Endothelial cell of umbilical vein (primary cell): ENCODE measurements at regions not wholly inside any gene's neighbourhood (a gene's known extent, or its start where the extent isn't known, plus 50 kb on each side); places are given as distances from the start of the nearest gene placed in this dataset.

Experiments used
- BruUV-seq: library from RNA; stranded (reverse); fragments of 400-500 nt; replicated peaks from 2 replicates; lab custom pipeline; 2021; lab: Mats Ljungman, UMichigan
- CTCF ChIA-PET: fragments of 300-600, 350-600 bp; sonication (Branson Sonifier 250); formaldehyde crosslinking; loops from one replicate; lab custom pipeline; 2021; ENCODE audit warnings: antibody characterized with exemption, inconsistent platforms; lab: Charles Lee
- POLR2A ChIA-PET: fragments of 300-600, 350-600 bp; sonication (Branson Sonifier 250); formaldehyde crosslinking; loops from one replicate; lab custom pipeline; 2021; ENCODE audit warnings: antibody characterized with exemption, inconsistent platforms; lab: Charles Lee
- DNase-seq: peaks from one replicate; pipeline ENCODE4 v3.0.0-alpha.2; 2011; ENCODE audit warnings: low read depth, low spot score
- FAIRE-seq: peaks from 2 replicates; lab custom pipeline; 2011; peaks lifted over from hg19 to GRCh38; lab: Jason Lieb, UNC
- H2AFZ ChIP-seq: 2 replicates; pipeline ENCODE4 v1.6.0; 2012; ENCODE audit warnings: low read depth, low read length, control low read depth, inconsistent platforms
- H3K27ac ChIP-seq: 2 replicates; pipeline ENCODE4 v1.5.1; 2011; ENCODE audit warnings: low read depth, mild to moderate bottlenecking, control low read depth, low read length, moderate library complexity; ENCODE audit not compliant: insufficient read depth
- H3K27me3 ChIP-seq, 2 experiments: 2 replicates each; pipeline versions ENCODE4 v1.6.0 to v1.6.1; 2011; ENCODE audit warnings: low read length in 2 of 2, mixed read lengths in 1 of 2; ENCODE audit not compliant: control insufficient read depth in 2 of 2, insufficient read depth in 2 of 2
- H3K36me3 ChIP-seq, 2 experiments: 2 replicates in 1 of 2; 3 replicates in 1 of 2; pipeline ENCODE4 v1.5.1; 2011; ENCODE audit warnings: low read length in 2 of 2, mild to moderate bottlenecking in 1 of 2, moderate library complexity in 1 of 2; ENCODE audit not compliant: control insufficient read depth in 2 of 2, insufficient read depth in 2 of 2; ENCODE audit errors: extremely low read depth in 1 of 2
- H3K4me1 ChIP-seq: 3 replicates; pipeline ENCODE4 v1.5.1; 2011; ENCODE audit warnings: mild to moderate bottlenecking, low read length; ENCODE audit not compliant: control insufficient read depth, insufficient read depth; ENCODE audit errors: extremely low read depth
- H3K4me2 ChIP-seq: 2 replicates; pipeline ENCODE4 v1.6.1; 2011; ENCODE audit warnings: low read length, control low read depth, mixed read lengths; ENCODE audit not compliant: insufficient read depth
- H3K4me3 ChIP-seq, 3 experiments: fragments of 200-600 bp in 1 of 3; sonication (generic), shearing (Covaris generic) in 1 of 3; replicated peaks in 1 of 3; 2 replicates each; pipeline ENCODE4 v1.5.1; 2011 to 2016; ENCODE audit warnings: control low read depth in 3 of 3, low read length in 3 of 3, mild to moderate bottlenecking in 2 of 3, inconsistent platforms in 1 of 3, low read depth in 1 of 3, moderate library complexity in 1 of 3; ENCODE audit not compliant: insufficient read depth in 1 of 3
- H3K79me2 ChIP-seq: 2 replicates; pipeline ENCODE4 v1.6.0; 2012; ENCODE audit warnings: low read length, inconsistent platforms; ENCODE audit not compliant: control insufficient read depth, insufficient read depth
- H3K9ac ChIP-seq: replicated peaks from 2 replicates; pipeline ENCODE3; 2011; ENCODE audit warnings: low read length, control low read depth; ENCODE audit not compliant: insufficient read depth; ENCODE audit errors: extremely low read depth
- H3K9me1 ChIP-seq: replicated peaks from 3 replicates; pipeline ENCODE4 v1.6.0; 2011; ENCODE audit warnings: mild to moderate bottlenecking, low read length; ENCODE audit not compliant: control insufficient read depth, insufficient read depth; ENCODE audit errors: extremely low read depth
- H3K9me3 ChIP-seq: replicated peaks from 2 replicates; pipeline ENCODE4 v1.5.1; 2012; ENCODE audit warnings: low read length, inconsistent platforms; ENCODE audit not compliant: control insufficient read depth, insufficient read depth
- H4K20me1 ChIP-seq: replicated peaks from 2 replicates; pipeline ENCODE3; 2011; ENCODE audit warnings: mild to moderate bottlenecking, low read length; ENCODE audit not compliant: control insufficient read depth, insufficient read depth; ENCODE audit errors: extremely low read depth
- EZH2 ChIP-seq: IDR thresholded peaks from 2 replicates; pipeline ENCODE4 v1.6.1; 2012; ENCODE audit warnings: borderline replicate concordance, low read depth, mild to moderate bottlenecking, moderate library complexity, low read length, inconsistent platforms; ENCODE audit not compliant: severe bottlenecking
- FOS ChIP-seq: IDR thresholded peaks from 2 replicates; pipeline ENCODE4 v1.6.1; 2011; ENCODE audit warnings: mild to moderate bottlenecking, low read length, moderate library complexity, borderline replicate concordance; ENCODE audit not compliant: insufficient read depth
- GATA2 ChIP-seq: IDR thresholded peaks from 2 replicates; pipeline ENCODE4 v1.7.0; 2011; ENCODE audit warnings: low read depth, mild to moderate bottlenecking, moderate library complexity, mixed read lengths, low read length; ENCODE audit not compliant: insufficient read length, insufficient read depth
- JUN ChIP-seq: IDR thresholded peaks from 2 replicates; pipeline ENCODE4 v1.6.1; 2011; ENCODE audit warnings: borderline replicate concordance, low read depth; ENCODE audit not compliant: insufficient read length, insufficient read depth
- MAX ChIP-seq: IDR thresholded peaks from 2 replicates; pipeline ENCODE4 v1.6.1; 2011; ENCODE audit not compliant: insufficient read depth, insufficient read length
- MYC ChIP-seq: IDR thresholded peaks from one replicate; pipeline ENCODE4 v1.6.1; 2011; ENCODE audit warnings: mild to moderate bottlenecking, low read depth, low read length
- POLR2A ChIP-seq: IDR thresholded peaks from 2 replicates; pipeline ENCODE4 v1.6.1; 2012; ENCODE audit warnings: low read depth, mild to moderate bottlenecking, control low read depth, low read length
- POLR2AphosphoS5 ChIP-seq: IDR thresholded peaks from 2 replicates; pipeline ENCODE4 v1.6.1; 2012; ENCODE audit warnings: low read depth, mild to moderate bottlenecking, control low read depth, low read length, moderate library complexity; ENCODE audit not compliant: insufficient read depth
- dilution Hi-C: fragments of 300-500 bp; cut with MboI; formaldehyde crosslinking; loops from one replicate; pipeline ENCODE4 v1.15.0; 2019; ENCODE audit warnings: low sequenced_read_pairs; ENCODE audit not compliant: extremely low pct_ligation_motif_present
- intact Hi-C: fragments of 100-400 bp; cut with micrococcal nuclease; formaldehyde crosslinking; loops from one replicate; pipeline ENCODE4 v1.10.0; 2022
- TF ChIP-seq, protein P1 (sequence below), 2 donors: IDR thresholded peaks; 1 replicate in 1 of 2; 2 replicates in 1 of 2; pipeline ENCODE4 v1.5.1; 2011; ENCODE audit warnings: low read length in 2 of 2, mild to moderate bottlenecking in 2 of 2, moderate library complexity in 2 of 2, control low read depth in 1 of 2, inconsistent platforms in 1 of 2, low read depth in 1 of 2; ENCODE audit not compliant: insufficient read depth in 1 of 2; ENCODE audit errors: extremely low read depth in 1 of 2

DNA sequence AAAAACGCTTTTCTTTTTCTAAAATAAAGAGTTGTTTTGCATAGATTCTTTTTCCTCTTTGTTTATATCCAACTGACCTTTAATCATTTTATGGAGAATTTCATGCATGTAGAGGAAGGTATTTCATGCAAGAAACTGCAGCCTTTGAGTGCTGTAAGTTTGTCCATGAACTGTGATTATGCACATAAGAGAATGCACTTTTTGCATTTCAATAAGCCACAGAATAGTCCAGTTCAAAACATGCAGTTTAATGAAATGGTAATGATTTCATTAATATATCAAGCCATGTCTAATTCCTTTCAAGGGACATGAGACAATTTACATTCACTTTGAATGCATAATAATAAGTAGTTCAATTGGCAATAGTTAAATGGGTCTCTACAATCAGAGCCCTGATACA is 386.3 kb downstream of the LRATD1 start:
- CTCF ChIA-PET = no interaction called here
- FAIRE-seq (no peak), DNase-seq (no peak)
- no peaks in the 10 kb centered on the region for H3K9me3 ChIP-seq
- no peak overlapping the region for H2AFZ ChIP-seq
- H3K27me3 ChIP-seq = no peaks in the 10 kb centered on the region
- H3K9ac ChIP-seq = no peak overlapping the region
- BruUV-seq = no TSS peak
- no peak overlapping the region for H3K4me2 ChIP-seq
- no peaks in the 10 kb centered on the region for H3K79me2 ChIP-seq
- no peak overlapping the region for H3K4me3 ChIP-seq
- no peaks in the 10 kb centered on the region for H3K36me3 ChIP-seq
- intact Hi-C loops (no loop called here), dilution Hi-C loops (no loop called here)
- no peaks in the 10 kb centered on the region for H3K9me1 ChIP-seq
- H4K20me1 ChIP-seq = no peaks in the 10 kb centered on the region
- H3K27ac ChIP-seq = no peak overlapping the region
- POLR2A ChIA-PET = no interaction called here
- H3K4me1 ChIP-seq = no peaks in the 10 kb centered on the region
- TF ChIP-seq POLR2AphosphoS5 (no peak), GATA2 (no peak), JUN (no peak), MYC (no peak), EZH2 (no peak), MAX (no peak), POLR2A (no peak), FOS (no peak)
- TF ChIP-seq, protein P1, sequence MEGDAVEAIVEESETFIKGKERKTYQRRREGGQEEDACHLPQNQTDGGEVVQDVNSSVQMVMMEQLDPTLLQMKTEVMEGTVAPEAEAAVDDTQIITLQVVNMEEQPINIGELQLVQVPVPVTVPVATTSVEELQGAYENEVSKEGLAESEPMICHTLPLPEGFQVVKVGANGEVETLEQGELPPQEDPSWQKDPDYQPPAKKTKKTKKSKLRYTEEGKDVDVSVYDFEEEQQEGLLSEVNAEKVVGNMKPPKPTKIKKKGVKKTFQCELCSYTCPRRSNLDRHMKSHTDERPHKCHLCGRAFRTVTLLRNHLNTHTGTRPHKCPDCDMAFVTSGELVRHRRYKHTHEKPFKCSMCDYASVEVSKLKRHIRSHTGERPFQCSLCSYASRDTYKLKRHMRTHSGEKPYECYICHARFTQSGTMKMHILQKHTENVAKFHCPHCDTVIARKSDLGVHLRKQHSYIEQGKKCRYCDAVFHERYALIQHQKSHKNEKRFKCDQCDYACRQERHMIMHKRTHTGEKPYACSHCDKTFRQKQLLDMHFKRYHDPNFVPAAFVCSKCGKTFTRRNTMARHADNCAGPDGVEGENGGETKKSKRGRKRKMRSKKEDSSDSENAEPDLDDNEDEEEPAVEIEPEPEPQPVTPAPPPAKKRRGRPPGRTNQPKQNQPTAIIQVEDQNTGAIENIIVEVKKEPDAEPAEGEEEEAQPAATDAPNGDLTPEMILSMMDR (IDR thresholded peaks at IDR 0.05; ENCODE audit: extremely low read depth in 1 of 2, insufficient read depth in 1 of 2, low read depth in 1 of 2, low read length in 2 of 2) = no peak
